Endodermal cell (in vitro differentiated cells): ENCODE measurements at regions not wholly inside any gene's neighbourhood (a gene's known extent, or its start where the extent isn't known, plus 50 kb on each side); places are given as distances from the start of the nearest gene placed in this dataset.
A peak's percentile ranks its signal among the peaks of the same experiment; 100 is the strongest.

Experiments
- DNase-seq: peaks from one replicate; pipeline ENCODE4 v3.0.0-alpha.2; 2017
- H3K27ac ChIP-seq: 2 replicates; pipeline ENCODE4 v1.5.1; 2013; ENCODE audit warnings: mild to moderate bottlenecking, low read depth, low read length, moderate library complexity
- H3K27me3 ChIP-seq: 2 replicates; pipeline ENCODE4 v1.6.1; 2013; ENCODE audit warnings: mild to moderate bottlenecking, low read length, moderate library complexity; ENCODE audit not compliant: insufficient read depth, control insufficient read depth, poor library complexity, severe bottlenecking
- H3K36me3 ChIP-seq: 2 replicates; pipeline ENCODE4 v1.7.0; 2013; ENCODE audit warnings: mild to moderate bottlenecking, low read length, moderate library complexity; ENCODE audit not compliant: control insufficient read depth, insufficient read depth
- H3K4me1 ChIP-seq: one replicate; pipeline ENCODE4 v1.7.0; 2013; ENCODE audit warnings: low read length; ENCODE audit not compliant: control insufficient read depth, insufficient read depth
- H3K4me3 ChIP-seq: 2 replicates; pipeline ENCODE4 v1.5.1; 2013; ENCODE audit warnings: mild to moderate bottlenecking, low read length, moderate library complexity
- H3K9ac ChIP-seq: 2 replicates; pipeline ENCODE4 v1.6.1; 2013; ENCODE audit warnings: mild to moderate bottlenecking, low read length, moderate library complexity; ENCODE audit not compliant: poor library complexity, severe bottlenecking; ENCODE audit errors: extremely low read depth
- H3K9me3 ChIP-seq: 2 replicates; pipeline ENCODE4 v1.6.1; 2013; ENCODE audit warnings: mild to moderate bottlenecking, low read length, moderate library complexity; ENCODE audit not compliant: control insufficient read depth
- H3K27ac Mint-ChIP-seq: 2 replicates; pipeline ENCODE4 v1.8.0; 2020; ENCODE audit warnings: mixed read lengths
- H3K27me3 Mint-ChIP-seq: 2 replicates; pipeline ENCODE4 v1.8.0; 2021; ENCODE audit warnings: mild to moderate bottlenecking, mixed read lengths; ENCODE audit not compliant: insufficient read depth
- H3K36me3 Mint-ChIP-seq: 2 replicates; pipeline ENCODE4 v1.8.0; 2020; ENCODE audit warnings: low read depth, mixed read lengths
- H3K4me1 Mint-ChIP-seq: 2 replicates; pipeline ENCODE4 v1.8.0; 2020; ENCODE audit warnings: mixed read lengths
- H3K4me3 Mint-ChIP-seq: 2 replicates; pipeline ENCODE4 v1.8.0; 2020; ENCODE audit warnings: mild to moderate bottlenecking, moderate library complexity, mixed read lengths
- H3K9me3 Mint-ChIP-seq: 2 replicates; pipeline ENCODE4 v1.8.0; 2020; ENCODE audit warnings: mild to moderate bottlenecking, mixed read lengths
- WGBS, 2 experiments: methylation state at CpG; one replicate each; pipeline versions ENCODE4 v1.1.5 to v1.1.7; 2013; ENCODE audit warnings: missing lambda C conversion rate in 2 of 2, mixed read lengths in 1 of 2; ENCODE audit not compliant: insufficient coverage in 1 of 2, insufficient read length in 1 of 2; 5-methylcytosine and 5-hydroxymethylcytosine counted together
- TF ChIP-seq, protein P1 (sequence below): fragments of 200-600 bp; sonication (generic); conservative IDR thresholded peaks from 2 replicates; pipeline ENCODE4 v1.5.0; 2021; ENCODE audit warnings: antibody characterized with exemption, mild to moderate bottlenecking

DNA sequence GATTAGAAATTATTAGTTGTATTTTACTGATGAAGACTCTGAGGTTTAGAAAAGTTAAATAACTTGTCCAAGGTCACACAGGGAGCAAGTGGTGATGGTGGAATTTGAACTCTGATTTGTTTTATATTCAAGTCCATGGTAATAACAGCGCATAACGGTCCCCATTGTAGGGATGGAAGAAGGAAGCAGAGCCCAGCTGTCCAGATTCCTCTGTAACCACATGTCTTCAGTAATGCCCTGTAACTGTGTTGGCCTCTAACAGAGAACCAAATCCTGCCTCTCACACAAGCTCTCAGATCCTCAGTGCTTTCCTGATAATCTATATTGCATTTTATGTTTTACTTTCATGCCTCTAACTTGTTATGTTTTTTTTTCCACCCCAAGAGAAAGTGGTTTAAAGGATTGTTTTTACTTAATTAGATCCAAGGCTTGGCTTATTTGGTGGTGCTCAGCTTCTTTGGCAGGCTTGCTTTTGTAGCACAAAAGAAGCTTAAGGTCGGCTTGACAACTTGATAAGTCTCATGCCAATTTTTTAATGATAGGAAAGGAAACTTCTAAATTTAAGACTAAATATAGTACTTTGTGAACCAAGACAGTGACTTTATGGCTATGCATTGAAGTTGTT lies 105.1 kb upstream of the SEL1L start:
- 95 to 100% methylated on average over 1 to 3 of the region's 3 CpGs for WGBS, 2 experiments
- Histone ChIP-seq H3K4me1 (no peaks in the 10 kb centered on the region), H3K27me3 (no peaks in the 10 kb centered on the region), H3K36me3 (no peaks in the 10 kb centered on the region), H3K27ac (no peak overlapping the region), H3K9me3 (no peaks in the 10 kb centered on the region), H3K4me3 (no peak overlapping the region), H3K9ac (no peak overlapping the region)
- H3K36me3 Mint-ChIP-seq = no peaks in the 10 kb centered on the region
- no peaks in the 10 kb centered on the region for H3K9me3 Mint-ChIP-seq
- H3K4me3 Mint-ChIP-seq = no peak overlapping the region
- no peak overlapping the region for H3K27ac Mint-ChIP-seq
- TF ChIP-seq, protein P1, sequence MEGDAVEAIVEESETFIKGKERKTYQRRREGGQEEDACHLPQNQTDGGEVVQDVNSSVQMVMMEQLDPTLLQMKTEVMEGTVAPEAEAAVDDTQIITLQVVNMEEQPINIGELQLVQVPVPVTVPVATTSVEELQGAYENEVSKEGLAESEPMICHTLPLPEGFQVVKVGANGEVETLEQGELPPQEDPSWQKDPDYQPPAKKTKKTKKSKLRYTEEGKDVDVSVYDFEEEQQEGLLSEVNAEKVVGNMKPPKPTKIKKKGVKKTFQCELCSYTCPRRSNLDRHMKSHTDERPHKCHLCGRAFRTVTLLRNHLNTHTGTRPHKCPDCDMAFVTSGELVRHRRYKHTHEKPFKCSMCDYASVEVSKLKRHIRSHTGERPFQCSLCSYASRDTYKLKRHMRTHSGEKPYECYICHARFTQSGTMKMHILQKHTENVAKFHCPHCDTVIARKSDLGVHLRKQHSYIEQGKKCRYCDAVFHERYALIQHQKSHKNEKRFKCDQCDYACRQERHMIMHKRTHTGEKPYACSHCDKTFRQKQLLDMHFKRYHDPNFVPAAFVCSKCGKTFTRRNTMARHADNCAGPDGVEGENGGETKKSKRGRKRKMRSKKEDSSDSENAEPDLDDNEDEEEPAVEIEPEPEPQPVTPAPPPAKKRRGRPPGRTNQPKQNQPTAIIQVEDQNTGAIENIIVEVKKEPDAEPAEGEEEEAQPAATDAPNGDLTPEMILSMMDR = no peak
- H3K27me3 Mint-ChIP-seq = no peaks in the 10 kb centered on the region
- no peak for DNase-seq
- H3K4me1 Mint-ChIP-seq = no peaks in the 10 kb centered on the region

DNA sequence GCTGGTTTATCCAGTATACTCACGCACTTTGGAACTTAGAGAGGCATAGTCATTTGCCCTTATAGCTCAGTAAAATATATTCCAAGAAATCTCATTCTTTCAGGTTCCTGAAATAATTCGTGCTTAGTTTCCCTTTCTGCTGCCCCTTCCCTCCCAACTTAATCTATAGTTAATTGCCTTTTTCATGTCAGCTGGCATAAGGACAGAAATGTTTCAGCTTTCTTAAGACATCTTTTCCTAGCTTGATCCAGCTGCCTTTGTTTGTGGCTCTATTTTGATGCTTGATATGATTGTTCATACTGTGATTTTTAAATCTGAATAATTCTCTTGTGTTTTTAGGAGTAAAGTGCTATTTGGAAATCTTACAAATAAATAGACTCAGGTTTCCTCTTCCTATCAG lies 120.0 kb upstream of the SEL1L start:
- Mint-ChIP-seq H3K27me3 (no peaks in the 10 kb centered on the region), H3K36me3 (no peaks in the 10 kb centered on the region), H3K27ac (no peak overlapping the region), H3K4me1 (peaks cover 12% of the 10 kb centered on the region), H3K4me3 (no peak overlapping the region), H3K9me3 (peaks cover 4% of the 10 kb centered on the region)
- Histone ChIP-seq H3K27ac (no peak overlapping the region), H3K4me3 (no peak overlapping the region), H3K27me3 (no peaks in the 10 kb centered on the region), H3K36me3 (no peaks in the 10 kb centered on the region), H3K4me1 (no peaks in the 10 kb centered on the region), H3K9me3 (peaks cover 9% of the 10 kb centered on the region), H3K9ac (no peak overlapping the region)
- TF ChIP-seq, protein P1 = no peak
- 90 to 95% methylated on average over 2 of the region's 2 CpGs for WGBS, 2 experiments
- DNase-seq = no peak

- Histone ChIP-seq H3K9me3 (peaks cover 9% of the 10 kb centered on the region), H3K27ac (no peak overlapping the region), H3K36me3 (no peaks in the 10 kb centered on the region), H3K4me3 (no peak overlapping the region), H3K9ac (no peak overlapping the region), H3K27me3 (no peaks in the 10 kb centered on the region), H3K4me1 (no peaks in the 10 kb centered on the region)
- H3K9me3 Mint-ChIP-seq = peaks cover 4% of the 10 kb centered on the region
- H3K27ac Mint-ChIP-seq = no peak overlapping the region
- DNase-seq = peak; percentile 53
- 91 to 97% methylated on average over 5 to 6 of the region's 6 CpGs for WGBS, 2 experiments
- no peak overlapping the region for H3K4me3 Mint-ChIP-seq
- H3K36me3 Mint-ChIP-seq = no peaks in the 10 kb centered on the region
- TF ChIP-seq, protein P1 = no peak
- H3K27me3 Mint-ChIP-seq = no peaks in the 10 kb centered on the region
- H3K4me1 Mint-ChIP-seq = peaks cover 12% of the 10 kb centered on the region
Observed at GRCh38 chr14:81655423-81656314, 122.0 kb upstream of the SEL1L start.
